Activated CD8-positive, alpha-beta T cell treated with anti-CD3 and anti-CD28 coated beads, Interleukin-2, amount 10 ng/mL, durations not matched to agents 7 days and 5 days (primary cell): ENCODE measurements at regions not wholly inside any gene's neighbourhood (a gene's known extent, or its start where the extent isn't known, plus 50 kb on each side); places are given as distances from the start of the nearest gene placed in this dataset.
A peak's percentile ranks its signal among the peaks of the same experiment; 100 is the strongest.

ENCODE experiments used
- ATAC-seq: fragments of 150-1000 bp; cut with Tn5 transposase; one replicate; pipeline ENCODE4 v1.10.0; 2021; ENCODE audit warnings: moderate library complexity
- CTCF ChIA-PET: fragments of 350-600 bp; sonication (Branson Sonifier 250); formaldehyde crosslinking; loops from one replicate; lab custom pipeline; 2021; ENCODE audit warnings: antibody characterized with exemption; lab: Charles Lee
- POLR2A ChIA-PET: fragments of 350-600 bp; sonication (Branson Sonifier 250); formaldehyde crosslinking; loops from one replicate; lab custom pipeline; 2021; ENCODE audit warnings: antibody characterized with exemption; lab: Charles Lee
- DNase-seq: peaks from one replicate; pipeline ENCODE4 v3.0.0-alpha.2; 2020
- H3K27ac Mint-ChIP-seq: one replicate; pipeline ENCODE4 v1.8.0; 2021; ENCODE audit warnings: mild to moderate bottlenecking, mixed read lengths
- H3K27me3 Mint-ChIP-seq: one replicate; pipeline ENCODE4 v1.8.0; 2021; ENCODE audit warnings: low read depth, mixed read lengths
- H3K36me3 Mint-ChIP-seq: one replicate; pipeline ENCODE4 v1.8.0; 2021; ENCODE audit warnings: low read depth, mixed read lengths
- H3K4me1 Mint-ChIP-seq: one replicate; pipeline ENCODE4 v1.8.0; 2021; ENCODE audit warnings: low read depth, mixed read lengths
- H3K4me3 Mint-ChIP-seq: one replicate; pipeline ENCODE4 v1.8.0; 2021; ENCODE audit warnings: mild to moderate bottlenecking, mixed read lengths
- H3K9me3 Mint-ChIP-seq: one replicate; pipeline ENCODE4 v1.8.0; 2022; ENCODE audit warnings: mixed read lengths; ENCODE audit not compliant: insufficient read depth

- Mint-ChIP-seq H3K4me1 (no peaks in the 10 kb centered on the region), H3K27me3 (peaks cover 11% of the 10 kb centered on the region), H3K27ac (no peak overlapping the region), H3K4me3 (no peak overlapping the region), H3K9me3 (no peaks in the 10 kb centered on the region), H3K36me3 (no peaks in the 10 kb centered on the region)
- DNase-seq (no peak), ATAC-seq (no peak)
- POLR2A ChIA-PET, result interaction anchor here (0.6 kb wide), 1 partner anchor 123 kb away, joined by 3 read pairs; no protein-coding TSS in a partner anchor
- CTCF ChIA-PET, result interaction anchor here (1.2 to 1.3 kb wide), 2 partner anchors 54 to 246 kb away, joined by 3 read pairs; no protein-coding TSS in a partner anchor
Measured at GRCh38 chr2:204127238-204127637, 190.7 kb downstream of the ICOS start.

GRCh38 chr2:204129591-204130294 lies 193.2 kb downstream of the ICOS start:
- H3K9me3 Mint-ChIP-seq, result no peaks in the 10 kb centered on the region
- CTCF ChIA-PET, result no interaction called here
- no peak overlapping the region for H3K4me3 Mint-ChIP-seq
- no peak for DNase-seq
- no peaks in the 10 kb centered on the region for H3K4me1 Mint-ChIP-seq
- POLR2A ChIA-PET, result no interaction called here
- H3K27ac Mint-ChIP-seq, result no peak overlapping the region
- H3K36me3 Mint-ChIP-seq, result no peaks in the 10 kb centered on the region
- no peak for ATAC-seq
- H3K27me3 Mint-ChIP-seq, result peaks cover 2% of the 10 kb centered on the region

GRCh38 chr2:204131621-204132020 lies 195.1 kb downstream of the ICOS start:
- no peaks in the 10 kb centered on the region for H3K9me3 Mint-ChIP-seq
- peaks cover 4% of the 10 kb centered on the region for H3K27me3 Mint-ChIP-seq
- ChIA-PET CTCF (no interaction called here), POLR2A (no interaction called here)
- DNase-seq (no peak), ATAC-seq (no peak)
- no peak overlapping the region for H3K4me3 Mint-ChIP-seq
- no peak overlapping the region for H3K27ac Mint-ChIP-seq
- H3K4me1 Mint-ChIP-seq, result no peaks in the 10 kb centered on the region
- no peaks in the 10 kb centered on the region for H3K36me3 Mint-ChIP-seq

GRCh38 chr2:204133476-204133875 lies 196.9 kb downstream of the ICOS start:
- no peaks in the 10 kb centered on the region for H3K36me3 Mint-ChIP-seq
- H3K4me3 Mint-ChIP-seq, result no peak overlapping the region
- no peaks in the 10 kb centered on the region for H3K9me3 Mint-ChIP-seq
- H3K4me1 Mint-ChIP-seq, result no peaks in the 10 kb centered on the region
- no peak for ATAC-seq
- DNase-seq, result no peak
- peaks cover 4% of the 10 kb centered on the region for H3K27me3 Mint-ChIP-seq
- H3K27ac Mint-ChIP-seq, result no peak overlapping the region
- POLR2A ChIA-PET, result no interaction called here
- CTCF ChIA-PET, result interaction anchor here (1.3 to 4.8 kb wide), 4 partner anchors 11 to 60 kb away, joined by 4 to 37 read pairs (median 7); no protein-coding TSS in a partner anchor

GRCh38 chr2:204134421-204134820 lies 197.9 kb downstream of the ICOS start:
- ChIA-PET POLR2A (interaction anchor here (0.6 kb wide), 1 partner anchor 31 kb away, joined by 3 read pairs; no protein-coding TSS in a partner anchor), CTCF (interaction anchor here (1.3 to 4.8 kb wide), 5 partner anchors 10 to 61 kb away, joined by 3 to 37 read pairs (median 7); no protein-coding TSS in a partner anchor)
- no peaks in the 10 kb centered on the region for H3K9me3 Mint-ChIP-seq
- ATAC-seq, result no peak
- H3K4me1 Mint-ChIP-seq, result no peaks in the 10 kb centered on the region
- no peak for DNase-seq
- H3K27ac Mint-ChIP-seq, result no peak overlapping the region
- H3K27me3 Mint-ChIP-seq, result peaks cover 2% of the 10 kb centered on the region
- H3K36me3 Mint-ChIP-seq, result no peaks in the 10 kb centered on the region
- H3K4me3 Mint-ChIP-seq, result no peak overlapping the region

- no peak for ATAC-seq
- ChIA-PET CTCF (interaction anchor here (1.3 to 4.8 kb wide), 3 partner anchors 9 to 42 kb away, joined by 3 to 37 read pairs (median 9); no protein-coding TSS in a partner anchor), POLR2A (no interaction called here)
- Mint-ChIP-seq H3K9me3 (no peaks in the 10 kb centered on the region), H3K4me1 (no peaks in the 10 kb centered on the region), H3K4me3 (no peak overlapping the region), H3K27ac (no peak overlapping the region), H3K27me3 (peaks cover 7% of the 10 kb centered on the region), H3K36me3 (no peaks in the 10 kb centered on the region)
- no peak for DNase-seq
Measured at GRCh38 chr2:204135752-204136151, 199.2 kb downstream of the ICOS start.

- ATAC-seq, result no peak
- H3K27ac Mint-ChIP-seq, result no peak overlapping the region
- H3K36me3 Mint-ChIP-seq, result no peaks in the 10 kb centered on the region
- no peak for DNase-seq
- H3K27me3 Mint-ChIP-seq, result peaks cover 12% of the 10 kb centered on the region
- ChIA-PET CTCF (no interaction called here), POLR2A (no interaction called here)
- no peak overlapping the region for H3K4me3 Mint-ChIP-seq
- H3K4me1 Mint-ChIP-seq, result no peaks in the 10 kb centered on the region
- no peaks in the 10 kb centered on the region for H3K9me3 Mint-ChIP-seq
Measured at GRCh38 chr2:204138206-204138605, 201.6 kb downstream of the ICOS start.

GRCh38 chr2:204140246-204140645 lies 203.7 kb downstream of the ICOS start:
- ChIA-PET POLR2A (no interaction called here), CTCF (interaction anchor here (1.6 to 2.9 kb wide), 3 partner anchors 38 to 184 kb away, joined by 3 to 12 read pairs (median 11); no protein-coding TSS in a partner anchor)
- ATAC-seq, result no peak
- peaks cover 11% of the 10 kb centered on the region for H3K27me3 Mint-ChIP-seq
- no peaks in the 10 kb centered on the region for H3K9me3 Mint-ChIP-seq
- no peaks in the 10 kb centered on the region for H3K4me1 Mint-ChIP-seq
- no peak for DNase-seq
- H3K36me3 Mint-ChIP-seq, result no peaks in the 10 kb centered on the region
- no peak overlapping the region for H3K4me3 Mint-ChIP-seq
- no peak overlapping the region for H3K27ac Mint-ChIP-seq

GRCh38 chr2:204143216-204144014 lies 206.9 kb downstream of the ICOS start:
- POLR2A ChIA-PET, result no interaction called here
- no peak for DNase-seq
- CTCF ChIA-PET, result interaction anchor here (1.2 to 3.1 kb wide), 4 partner anchors 8 to 117 kb away, joined by 4 to 65 read pairs (median 28); no protein-coding TSS in a partner anchor
- peaks cover 12% of the 10 kb centered on the region for H3K27me3 Mint-ChIP-seq
- no peak overlapping the region for H3K27ac Mint-ChIP-seq
- ATAC-seq, result no peak
- peaks cover 7% of the 10 kb centered on the region for H3K4me1 Mint-ChIP-seq
- H3K9me3 Mint-ChIP-seq, result no peaks in the 10 kb centered on the region
- H3K4me3 Mint-ChIP-seq, result no peak overlapping the region
- H3K36me3 Mint-ChIP-seq, result no peaks in the 10 kb centered on the region

GRCh38 chr2:204144492-204144891 lies 207.9 kb downstream of the ICOS start:
- Mint-ChIP-seq H3K27ac (no peak overlapping the region), H3K27me3 (peaks cover 22% of the 10 kb centered on the region), H3K9me3 (no peaks in the 10 kb centered on the region), H3K36me3 (no peaks in the 10 kb centered on the region), H3K4me1 (peaks cover 7% of the 10 kb centered on the region), H3K4me3 (no peak overlapping the region)
- ChIA-PET CTCF (interaction anchor here (0.6 to 3.1 kb wide), 21 partner anchors 9 to 1532 kb away, joined by 3 to 65 read pairs (median 4); no protein-coding TSS in a partner anchor), POLR2A (no interaction called here)
- ATAC-seq, result no peak
- no peak for DNase-seq

GRCh38 chr2:204145263-204145751 lies 208.7 kb downstream of the ICOS start:
- H3K36me3 Mint-ChIP-seq, result no peaks in the 10 kb centered on the region
- ChIA-PET CTCF (interaction anchor here (0.6 to 3.1 kb wide), 36 partner anchors 9 to 1531 kb away, joined by 3 to 65 read pairs (median 4); no protein-coding TSS in a partner anchor), POLR2A (no interaction called here)
- DNase-seq (peak; percentile 87), ATAC-seq (peak; percentile 99)
- no peaks in the 10 kb centered on the region for H3K9me3 Mint-ChIP-seq
- peaks cover 7% of the 10 kb centered on the region for H3K4me1 Mint-ChIP-seq
- peaks cover 21% of the 10 kb centered on the region for H3K27me3 Mint-ChIP-seq
- H3K4me3 Mint-ChIP-seq, result peak overlapping the region; percentile 78
- peak overlapping the region; percentile 79 for H3K27ac Mint-ChIP-seq
